HepG2 (cell line): ENCODE measurements at regions not wholly inside any gene's neighbourhood (a gene's known extent, or its start where the extent isn't known, plus 50 kb on each side); places are given as distances from the start of the nearest gene placed in this dataset.

Experiments used
- DRAP1 ChIP-seq: IDR thresholded peaks from 2 replicates; pipeline ENCODE4 v1.6.1; 2016; ENCODE audit warnings: missing genetic modification reagents, missing compliant biosample characterization
- GZF1 ChIP-seq: sonication (generic); formaldehyde crosslinking; IDR thresholded peaks from 2 replicates; pipeline ENCODE4 v1.5.1; 2020; ENCODE audit warnings: mild to moderate bottlenecking, missing genetic modification reagents
- HDAC2 ChIP-seq: sonication (generic); formaldehyde crosslinking; IDR thresholded peaks from 2 replicates; pipeline ENCODE4 v1.4.0; 2020; ENCODE audit warnings: missing genetic modification reagents
- MEF2D ChIP-seq: sonication (generic); formaldehyde crosslinking; IDR thresholded peaks from 2 replicates; pipeline ENCODE4 v1.5.1; 2020; ENCODE audit warnings: mild to moderate bottlenecking, missing genetic modification reagents
- NCOR1 ChIP-seq: fragments of 200-600 bp; sonication (generic); IDR thresholded peaks from 2 replicates; pipeline ENCODE4 v1.7.0; 2017; ENCODE audit warnings: antibody characterized with exemption, low read length, borderline replicate concordance
- NR1H2 ChIP-seq: sonication (generic); formaldehyde crosslinking; IDR thresholded peaks from 2 replicates; pipeline ENCODE4 v1.8.1; 2022; ENCODE audit warnings: low read depth, missing genetic modification reagents, borderline replicate concordance
- NR2F1 ChIP-seq, 2 experiments: fragments of 450-650 bp in 1 of 2; formaldehyde crosslinking in 1 of 2; IDR thresholded peaks; 2 replicates each; pipeline versions ENCODE4 v1.5.0 to v1.6.1; 2016 to 2020; ENCODE audit warnings: mild to moderate bottlenecking in 1 of 2, missing compliant biosample characterization in 1 of 2, missing genetic modification reagents in 1 of 2, moderate library complexity in 1 of 2
- NR2F6 ChIP-seq, 2 experiments: IDR thresholded peaks; 2 replicates each; pipeline ENCODE4 v1.6.1; 2016; ENCODE audit warnings: antibody characterized with exemption in 1 of 2, mild to moderate bottlenecking in 1 of 2
- RBM22 ChIP-seq: fragments of 200-400 bp; formaldehyde crosslinking; optimal IDR thresholded peaks from 2 replicates; pipeline ENCODE3; 2017; ENCODE audit warnings: mild to moderate bottlenecking, low read length, moderate library complexity
- RXRB ChIP-seq: IDR thresholded peaks from 2 replicates; pipeline ENCODE4 v1.6.1; 2016; ENCODE audit warnings: borderline replicate concordance, missing genetic modification reagents, missing compliant biosample characterization
- TBX2 ChIP-seq: sonication (generic); formaldehyde crosslinking; IDR thresholded peaks from 2 replicates; pipeline ENCODE4 v1.5.0; 2020; ENCODE audit warnings: missing genetic modification reagents, mild to moderate bottlenecking, borderline replicate concordance
- THRA ChIP-seq: sonication (generic); formaldehyde crosslinking; IDR thresholded peaks from 2 replicates; pipeline ENCODE4 v1.4.0; 2020; ENCODE audit warnings: missing genetic modification reagents, borderline replicate concordance
- ZFP1 ChIP-seq: IDR thresholded peaks from 2 replicates; pipeline ENCODE4 v1.6.1; 2016
- ZKSCAN8 ChIP-seq: IDR thresholded peaks from 2 replicates; pipeline ENCODE4 v1.6.1; 2016; ENCODE audit warnings: borderline replicate concordance, missing genetic modification reagents, missing compliant biosample characterization
- ZNF18 ChIP-seq: sonication (generic); formaldehyde crosslinking; IDR thresholded peaks from 2 replicates; pipeline ENCODE4 v1.8.0; 2022; ENCODE audit warnings: mild to moderate bottlenecking, missing genetic modification reagents; ENCODE audit not compliant: insufficient replicate concordance
- ZNF503 ChIP-seq: sonication (generic); formaldehyde crosslinking; IDR thresholded peaks from 2 replicates; pipeline ENCODE4 v1.4.0; 2020; ENCODE audit warnings: missing genetic modification reagents
- ZNF607 ChIP-seq: sonication (generic); formaldehyde crosslinking; IDR thresholded peaks from 2 replicates; pipeline ENCODE4 v1.5.1; 2020; ENCODE audit warnings: missing genetic modification reagents, mild to moderate bottlenecking, borderline replicate concordance
- ZNF652 ChIP-seq: IDR thresholded peaks from 2 replicates; pipeline ENCODE4 v1.6.1; 2016; ENCODE audit warnings: low read depth, borderline replicate concordance
- ZSCAN29 ChIP-seq: sonication (generic); formaldehyde crosslinking; conservative IDR thresholded peaks from 2 replicates; pipeline ENCODE4 v1.4.0; 2020; ENCODE audit warnings: mild to moderate bottlenecking, missing genetic modification reagents

- TF ChIP-seq NR2F1 (CRISPR knock-in tag; IDR thresholded peaks at IDR 0.05) (peak; percentile 31 to 56; a peak in 3 of 4 replicates), NR2F6 (IDR thresholded peaks at IDR 0.05) (peak; percentile 44; the same call in 1 of the 2 replicates), NR2F6 (CRISPR knock-in tag; IDR thresholded peaks at IDR 0.05) (peak; percentile 50; the same call in 1 of the 2 replicates), ZNF607 (CRISPR knock-in tag) (0 out of 2 replicates have a peak, but pooled peaks have one; percentile 13), GZF1 (CRISPR knock-in tag) (no peak), MEF2D (CRISPR knock-in tag) (peak; percentile 73; the same call in 1 of the 2 replicates), ZSCAN29 (CRISPR knock-in tag) (no peak), RXRB (CRISPR knock-in tag) (peak; percentile 92), RBM22 (no peak), ZKSCAN8 (peak; percentile 37; the same call in 1 of the 2 replicates), HDAC2 (CRISPR knock-in tag) (peak; percentile 41; the same call in 1 of the 2 replicates), ZNF652 (CRISPR knock-in tag) (peak; percentile 15; the same call in 1 of the 2 replicates), ZNF18 (peak; percentile 54), NR1H2 (CRISPR knock-in tag) (no peak), TBX2 (0 out of 2 replicates have a peak, but pooled peaks have one; percentile 48), ZFP1 (CRISPR knock-in tag) (no peak), NCOR1 (peak; percentile 57; the same call in 1 of the 2 replicates), THRA (CRISPR knock-in tag) (peak; percentile 92; the same call in 1 of the 2 replicates), ZNF503 (CRISPR knock-in tag) (peak; percentile 54; the same call in 1 of the 2 replicates), DRAP1 (CRISPR knock-in tag) (peak; percentile 57; the same call in 1 of the 2 replicates)
These were observed 101.7 kb upstream of the KLF6 start (continued) for GRCh38 chr10:3886641-3887251.
